GM13977 (cell line): ENCODE measurements at regions not wholly inside any gene's neighbourhood (a gene's known extent, or its start where the extent isn't known, plus 50 kb on each side); places are given as distances from the start of the nearest gene placed in this dataset.

Experiments
- DNase-seq: peaks from one replicate; pipeline ENCODE4 v3.0.0; 2012; ENCODE audit warnings: low spot score
- in situ Hi-C: fragments of 300-500 bp; cut with MboI; formaldehyde crosslinking; loops from one replicate; pipeline ENCODE4 v1.12.0; 2022; ENCODE audit warnings: low sequenced_read_pairs, low pct_unique_long_range_greater_than_20kb, mixed read lengths, inconsistent platforms; ENCODE audit not compliant: unreplicated experiment
- TF ChIP-seq, protein P1 (sequence below): IDR thresholded peaks from 2 replicates; pipeline ENCODE4 v1.5.1; 2012; ENCODE audit warnings: mild to moderate bottlenecking, control low read depth; ENCODE audit not compliant: insufficient read depth; ENCODE audit errors: extremely low read depth, missing control alignments

DNA sequence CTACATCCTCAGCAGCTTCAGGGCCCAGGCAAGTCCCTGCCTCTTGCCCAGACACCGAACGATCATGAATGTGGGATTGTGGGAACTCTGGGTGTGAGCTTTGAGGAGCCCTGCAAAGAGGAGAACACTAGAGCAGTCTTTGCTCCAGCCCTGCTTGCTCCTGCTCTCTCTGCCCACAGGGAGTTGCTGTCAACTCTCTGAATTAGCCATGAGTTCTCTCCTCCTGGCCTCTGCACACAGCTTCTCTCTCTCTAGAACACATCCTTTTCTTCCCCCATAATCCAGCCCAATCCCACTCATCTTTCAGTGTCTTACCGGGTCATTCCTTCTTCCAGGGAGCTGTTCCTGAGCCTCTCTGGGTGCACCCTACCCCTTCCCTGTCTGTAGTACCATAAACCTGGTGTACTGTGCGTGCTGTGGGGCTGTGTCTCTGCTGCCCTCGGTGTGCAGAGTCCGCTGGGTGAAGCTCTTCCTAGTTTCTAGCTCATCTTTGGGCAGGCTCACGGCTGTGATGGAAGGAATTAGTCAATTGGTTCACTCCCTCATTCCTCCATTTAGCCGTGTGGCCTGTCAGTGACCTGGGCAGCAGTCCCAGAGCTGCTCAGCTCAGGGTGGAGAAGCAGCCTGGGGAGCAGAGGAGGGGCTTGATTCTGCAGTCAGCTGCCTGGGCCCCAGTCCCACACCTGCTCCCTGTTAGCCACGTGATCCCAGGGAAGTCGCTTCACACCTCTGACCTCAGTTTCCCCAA, 132.9 kb upstream of the HDAC4 start:
- in situ Hi-C loops = no loop called here
- no peak for DNase-seq

DNA sequence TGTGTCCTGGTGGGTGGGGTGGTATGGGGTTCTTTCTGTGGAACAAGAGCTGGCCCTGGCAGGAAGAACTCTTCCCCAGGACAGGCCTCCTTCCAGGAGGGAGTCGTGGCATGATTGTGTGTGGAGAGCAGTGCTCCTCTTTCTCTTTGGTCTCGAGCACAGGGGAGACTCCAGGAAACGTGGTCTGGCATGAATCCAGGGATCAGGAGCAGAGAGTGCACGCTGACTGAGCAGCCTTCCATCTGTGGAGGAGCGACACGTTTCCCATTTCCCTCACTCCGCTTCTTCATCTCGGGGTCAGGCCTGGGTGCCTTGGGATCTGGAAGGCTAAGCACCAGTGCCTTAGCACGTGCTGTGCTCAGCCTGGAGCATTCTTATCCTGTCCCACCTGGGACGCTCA, 132.0 kb upstream of the HDAC4 start:
- in situ Hi-C loops = no loop called here
- TF ChIP-seq, protein P1, sequence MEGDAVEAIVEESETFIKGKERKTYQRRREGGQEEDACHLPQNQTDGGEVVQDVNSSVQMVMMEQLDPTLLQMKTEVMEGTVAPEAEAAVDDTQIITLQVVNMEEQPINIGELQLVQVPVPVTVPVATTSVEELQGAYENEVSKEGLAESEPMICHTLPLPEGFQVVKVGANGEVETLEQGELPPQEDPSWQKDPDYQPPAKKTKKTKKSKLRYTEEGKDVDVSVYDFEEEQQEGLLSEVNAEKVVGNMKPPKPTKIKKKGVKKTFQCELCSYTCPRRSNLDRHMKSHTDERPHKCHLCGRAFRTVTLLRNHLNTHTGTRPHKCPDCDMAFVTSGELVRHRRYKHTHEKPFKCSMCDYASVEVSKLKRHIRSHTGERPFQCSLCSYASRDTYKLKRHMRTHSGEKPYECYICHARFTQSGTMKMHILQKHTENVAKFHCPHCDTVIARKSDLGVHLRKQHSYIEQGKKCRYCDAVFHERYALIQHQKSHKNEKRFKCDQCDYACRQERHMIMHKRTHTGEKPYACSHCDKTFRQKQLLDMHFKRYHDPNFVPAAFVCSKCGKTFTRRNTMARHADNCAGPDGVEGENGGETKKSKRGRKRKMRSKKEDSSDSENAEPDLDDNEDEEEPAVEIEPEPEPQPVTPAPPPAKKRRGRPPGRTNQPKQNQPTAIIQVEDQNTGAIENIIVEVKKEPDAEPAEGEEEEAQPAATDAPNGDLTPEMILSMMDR = no peak
- DNase-seq = no peak

More for the DNA sequence above, 132.9 kb upstream of the HDAC4 start:
- TF ChIP-seq, protein P1 = no peak

DNA sequence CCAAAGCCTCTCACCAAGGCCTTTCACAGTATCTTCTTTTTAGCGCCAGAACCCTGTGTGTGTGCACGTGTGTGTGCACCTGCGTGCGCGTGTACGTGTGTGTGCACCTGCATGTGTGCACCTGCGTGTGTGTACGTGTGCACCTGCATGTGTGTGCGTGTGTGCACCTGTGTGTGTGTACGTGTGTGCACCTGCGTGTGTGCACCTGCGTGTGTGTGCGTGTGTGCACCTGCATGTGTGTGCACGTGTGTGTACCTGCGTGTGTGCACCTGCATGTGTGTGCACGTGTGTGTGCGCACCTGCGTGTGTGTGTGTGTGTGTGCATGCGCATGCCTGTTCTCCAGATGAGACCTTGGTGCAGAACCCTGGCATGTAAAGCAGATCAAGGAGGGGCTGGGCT, 131.4 kb upstream of the HDAC4 start:
- TF ChIP-seq, protein P1 = no peak
- in situ Hi-C loops = no loop called here

DNA sequence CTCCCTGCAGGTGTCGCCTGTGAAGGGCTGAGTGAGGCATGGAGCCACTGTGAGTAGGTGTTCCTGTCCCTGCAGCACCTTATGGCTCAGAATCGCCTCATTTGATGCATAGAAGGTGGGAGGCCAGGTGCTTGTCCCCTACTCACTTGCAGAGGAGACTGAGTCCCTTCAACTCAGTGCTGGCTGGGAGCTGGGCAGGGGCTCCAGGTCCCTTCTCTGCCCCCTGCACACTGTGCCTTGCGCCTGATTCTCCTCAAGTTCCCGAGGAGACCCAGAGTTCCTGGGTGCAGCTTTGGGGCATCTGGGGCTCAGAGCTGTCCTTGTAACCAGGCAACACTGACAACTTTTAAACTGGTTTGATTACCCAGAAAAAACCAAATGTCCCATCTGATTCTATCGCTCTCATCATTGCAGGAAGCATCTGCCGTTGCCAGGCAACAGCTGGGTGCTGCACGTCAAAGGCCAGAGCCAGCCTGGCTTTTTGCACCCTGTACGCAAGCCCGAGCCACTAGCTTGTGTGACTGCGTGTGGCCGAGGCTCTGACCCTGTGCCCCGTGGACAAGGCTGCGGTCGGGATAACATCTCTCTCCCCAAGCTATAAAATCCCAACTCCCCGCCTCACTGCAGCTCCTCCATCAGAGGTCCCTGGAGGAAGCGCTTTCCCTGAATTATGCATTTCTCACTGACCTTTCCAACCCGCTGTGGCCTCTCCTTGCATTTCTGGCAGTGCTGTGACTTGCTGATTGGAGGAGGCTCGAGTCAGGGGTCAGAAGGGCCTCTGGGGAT, 130.8 kb upstream of the HDAC4 start:
- TF ChIP-seq, protein P1 = no peak
- DNase-seq = no peak
- in situ Hi-C loops = no loop called here

More for the DNA sequence above, 131.4 kb upstream of the HDAC4 start:
- DNase-seq = no peak

DNA sequence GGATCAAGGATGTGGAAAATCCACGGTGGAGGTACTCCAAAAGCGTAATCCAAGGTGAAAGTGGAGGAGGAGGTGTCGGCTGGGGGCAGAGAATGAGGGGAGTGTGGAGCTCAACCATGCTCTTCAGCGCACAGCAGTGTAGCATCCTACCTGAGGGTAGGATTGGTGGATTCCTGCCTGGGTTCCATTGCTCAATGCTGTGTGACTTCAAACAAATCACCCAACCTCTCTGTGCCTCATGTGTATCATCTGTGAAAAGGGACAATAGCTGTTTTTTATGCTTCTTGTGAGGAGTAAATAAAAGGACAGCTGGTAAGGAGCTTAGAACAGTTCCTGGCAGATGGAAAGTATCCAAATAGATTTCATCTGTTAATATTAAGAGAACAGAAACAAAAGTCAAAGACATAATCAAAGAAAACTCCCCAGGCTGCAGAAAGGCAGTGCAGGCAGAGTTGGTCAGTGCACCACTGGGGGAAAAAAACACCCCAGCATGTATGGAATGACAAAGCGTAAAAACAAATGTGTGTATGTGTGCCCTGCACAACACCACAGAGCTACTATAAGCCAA, 130.0 kb upstream of the HDAC4 start:
- TF ChIP-seq, protein P1 = no peak
- in situ Hi-C loops = no loop called here
- no peak for DNase-seq

DNA sequence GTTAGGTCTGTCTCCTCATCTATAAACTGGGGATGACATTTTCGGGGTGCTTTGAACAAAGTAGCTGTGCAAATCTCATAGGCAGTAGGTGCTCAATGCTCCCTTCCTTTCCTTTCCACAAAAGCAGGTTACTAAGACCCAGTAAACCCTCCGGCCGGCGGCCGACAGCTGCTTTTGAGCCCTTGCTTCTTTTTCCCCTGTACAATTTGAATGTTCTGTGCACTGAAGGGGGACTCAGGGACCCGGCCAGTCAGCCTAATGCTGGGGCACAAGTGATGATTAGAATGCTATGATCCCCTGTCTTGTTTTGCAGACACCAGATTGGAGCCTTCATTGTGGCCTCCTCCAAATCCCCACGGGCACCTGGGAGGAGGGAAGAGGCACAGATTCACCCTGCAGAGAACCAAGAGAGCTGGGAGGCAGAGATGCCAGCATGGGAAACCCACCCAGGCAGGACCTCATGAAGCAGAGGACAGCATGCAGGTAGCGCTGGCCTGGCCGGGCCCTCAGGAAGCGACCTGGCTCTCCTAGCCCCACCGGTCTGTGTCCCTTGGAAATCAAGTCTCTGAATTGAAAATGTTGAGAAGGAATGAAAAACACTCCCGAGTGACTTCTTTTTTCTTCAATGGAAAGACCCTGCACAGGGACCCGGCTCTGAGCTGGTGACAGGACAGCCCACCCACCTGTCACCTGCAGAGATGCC, 128.6 kb upstream of the HDAC4 start:
- in situ Hi-C loops = no loop called here

More for the DNA sequence above, 128.6 kb upstream of the HDAC4 start:
- DNase-seq = no peak
- TF ChIP-seq, protein P1 = no peak
